Inferior parietal cortex (tissue), 1 donor: ENCODE measurements at regions not wholly inside any gene's neighbourhood (a gene's known extent, or its start where the extent isn't known, plus 50 kb on each side); places are given as distances from the start of the nearest gene placed in this dataset.
A peak's percentile ranks its signal among the peaks of the same experiment; 100 is the strongest.
"Not testable (repeated sequence)": the region's sequence is repeated elsewhere in the genome, so short reads cannot be mapped to it uniquely, and the experiment has no call there.

Experiments
- DNase-seq: peaks from one replicate; pipeline ENCODE4 v3.0.0-alpha.2; 2016; ENCODE audit errors: extremely low spot score

- no peak for DNase-seq
Measured at GRCh38 chr6:27806981-27807440, 105.2 kb downstream of the OR2B2 start.

DNA sequence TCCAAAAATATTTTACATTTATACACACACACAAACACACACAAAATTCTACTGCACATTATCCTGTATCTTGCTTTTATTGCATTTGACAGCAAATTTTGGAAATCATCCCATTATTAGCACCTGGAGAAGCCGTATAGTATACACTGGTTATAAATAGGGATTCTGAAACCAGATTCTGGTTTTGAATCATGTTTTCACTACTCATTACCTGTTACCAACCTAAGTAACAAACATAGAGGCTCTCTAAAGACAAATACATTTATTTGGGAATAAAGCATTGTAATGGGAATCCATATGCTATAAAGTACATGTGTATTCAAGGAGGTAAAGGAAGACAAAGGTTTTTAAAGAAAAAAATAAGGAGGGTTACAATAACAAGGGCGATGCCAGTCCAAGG is 106.8 kb downstream of the OR2B2 start:
- no peak for DNase-seq

- no peak for DNase-seq
Measured at GRCh38 chr6:27804851-27805250, 107.3 kb downstream of the OR2B2 start.

DNA sequence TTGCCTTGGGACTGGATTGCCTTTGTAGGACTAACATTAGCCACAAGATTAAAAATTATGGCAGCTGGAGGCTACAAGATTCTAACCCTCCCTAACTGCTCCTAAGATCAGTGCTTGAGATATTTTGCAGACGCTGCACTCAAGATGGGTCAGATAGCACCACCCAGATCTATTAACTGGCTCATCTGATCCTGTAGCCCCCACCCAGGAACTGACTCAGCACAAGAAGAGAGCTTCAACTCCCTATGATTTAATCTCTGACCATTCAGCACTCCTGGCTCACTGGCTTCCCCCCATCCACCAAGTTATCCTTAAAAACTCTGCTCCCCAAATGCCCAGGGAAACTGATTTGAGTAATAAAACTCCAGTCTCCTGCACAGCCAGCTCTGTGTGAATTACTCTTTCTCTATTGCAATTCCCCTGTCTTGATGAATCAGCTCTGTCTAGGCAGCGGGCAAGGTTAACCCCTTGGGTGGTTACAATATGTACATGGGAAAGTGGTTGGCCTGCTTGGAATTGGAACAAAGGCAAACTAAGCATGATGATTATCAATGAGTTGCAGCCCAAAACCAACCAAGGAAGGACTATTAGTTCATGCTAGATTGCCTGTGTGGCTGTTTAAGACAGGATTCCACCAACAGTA is 111.3 kb downstream of the OR2B2 start:
- DNase-seq: no peak

GRCh38 chr6:27797960-27798359 is 114.2 kb downstream of the OR2B2 start:
- DNase-seq: no peak

DNA sequence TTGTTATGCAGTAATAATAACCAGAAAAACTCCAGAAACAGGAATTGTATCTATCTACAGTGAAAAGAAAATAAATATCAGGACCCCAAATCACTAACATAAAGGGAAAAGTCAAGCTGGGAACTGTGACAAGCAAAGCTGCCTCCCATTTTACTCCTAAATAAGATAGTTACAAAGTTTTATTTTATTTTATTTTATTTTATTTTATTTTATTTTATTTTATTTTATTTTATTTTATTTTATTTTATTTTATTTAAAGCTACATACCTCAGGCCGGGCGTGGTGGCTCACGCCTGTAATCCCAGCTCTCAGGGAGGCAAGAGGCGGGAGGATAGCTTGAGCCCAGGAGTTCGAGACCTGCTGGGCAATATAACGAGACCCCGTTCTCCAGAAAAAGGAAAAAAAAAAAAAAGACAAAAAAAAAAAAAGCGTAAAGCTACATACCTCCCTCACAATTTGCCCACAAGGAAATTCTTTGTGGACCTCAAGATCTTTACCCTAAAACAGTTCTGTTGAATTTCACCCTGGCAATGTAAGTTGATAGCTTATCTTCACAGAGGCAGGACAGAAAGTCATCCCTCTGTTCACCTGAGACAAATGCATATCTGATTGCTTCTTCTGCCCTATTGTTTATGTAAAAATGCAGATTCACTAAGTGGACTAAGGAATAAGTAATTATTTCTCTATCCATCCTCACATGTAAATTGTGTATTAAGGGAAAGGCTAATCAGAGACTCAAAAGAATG is 115.3 kb downstream of the OR2B2 start:
- DNase-seq: not testable (repeated sequence)

DNA sequence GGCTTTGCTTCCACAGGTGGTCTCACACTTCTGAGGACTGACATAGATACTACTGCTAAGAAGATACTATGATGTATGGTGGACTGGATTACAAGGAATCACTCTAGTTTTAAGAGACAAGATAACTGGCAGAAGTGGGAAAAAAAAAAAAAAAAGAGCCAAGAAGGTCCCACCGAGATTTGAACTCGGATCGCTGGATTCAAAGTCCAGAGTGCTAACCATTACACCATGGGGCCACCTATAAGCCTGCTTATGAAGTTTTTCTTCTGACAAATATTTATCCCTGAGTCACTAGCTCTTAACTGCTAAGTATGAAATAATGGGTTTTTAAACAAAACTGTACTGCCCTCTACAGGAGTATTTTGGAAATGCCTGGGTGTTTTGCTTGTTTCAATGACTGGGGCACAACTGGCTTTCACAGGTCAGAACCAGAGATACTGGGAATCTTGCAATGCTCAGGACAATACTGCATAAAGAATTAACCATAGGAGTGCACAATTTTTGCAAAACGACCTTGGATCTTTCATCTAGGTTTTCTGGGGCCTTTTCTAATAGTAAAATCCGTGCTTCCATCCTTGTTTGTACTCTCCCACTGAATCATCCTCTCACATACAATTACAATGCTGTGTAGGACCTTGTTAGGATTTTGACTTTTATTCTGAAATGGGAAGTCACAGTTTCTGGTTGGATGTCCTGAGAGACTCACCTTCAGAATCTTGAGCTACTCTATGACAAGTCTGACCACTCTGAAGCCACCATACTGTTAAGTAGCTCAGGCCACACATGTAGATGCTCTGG is 116.3 kb downstream of the OR2B2 start:
- DNase-seq: peak; percentile 98

DNA sequence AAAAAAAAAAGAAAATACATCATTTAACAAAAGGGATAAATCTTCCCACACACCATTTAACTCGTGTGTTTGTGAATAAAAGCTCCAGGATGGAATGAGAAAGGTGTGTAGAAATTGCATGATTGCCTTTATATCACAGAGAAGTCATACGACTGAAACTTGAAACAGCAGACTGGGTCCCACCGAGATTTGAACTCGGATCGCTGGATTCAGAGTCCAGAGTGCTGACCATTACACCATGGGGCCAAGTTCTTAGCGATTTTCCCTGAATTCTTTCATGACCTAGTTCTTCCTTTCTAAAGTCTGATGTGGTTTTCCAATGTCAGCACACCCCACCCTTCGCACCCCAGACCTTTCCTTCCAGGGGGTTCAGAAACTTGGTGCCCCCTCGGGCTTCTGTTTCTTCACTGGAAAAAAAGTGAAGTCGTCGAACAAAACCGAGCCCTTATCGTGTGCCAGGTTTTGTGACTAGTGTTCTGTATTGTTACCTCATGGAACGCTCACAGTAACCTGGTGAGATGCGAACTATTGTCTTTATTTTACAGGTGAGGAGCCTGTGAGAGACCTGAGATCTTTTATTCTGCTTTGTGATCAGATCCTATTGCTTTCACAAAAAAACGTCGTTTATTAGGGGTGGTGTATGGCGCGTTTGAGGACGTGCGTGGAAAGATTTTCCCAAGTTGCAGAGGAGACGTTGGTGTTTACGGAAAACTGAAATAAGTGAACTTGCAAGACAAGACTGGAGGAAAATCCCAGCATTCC is 120.8 kb downstream of the OR2B2 start:
- peak; percentile 72 for DNase-seq

- DNase-seq: not testable (repeated sequence)
Measured at GRCh38 chr6:27788376-27788775, 123.8 kb downstream of the OR2B2 start.

DNA sequence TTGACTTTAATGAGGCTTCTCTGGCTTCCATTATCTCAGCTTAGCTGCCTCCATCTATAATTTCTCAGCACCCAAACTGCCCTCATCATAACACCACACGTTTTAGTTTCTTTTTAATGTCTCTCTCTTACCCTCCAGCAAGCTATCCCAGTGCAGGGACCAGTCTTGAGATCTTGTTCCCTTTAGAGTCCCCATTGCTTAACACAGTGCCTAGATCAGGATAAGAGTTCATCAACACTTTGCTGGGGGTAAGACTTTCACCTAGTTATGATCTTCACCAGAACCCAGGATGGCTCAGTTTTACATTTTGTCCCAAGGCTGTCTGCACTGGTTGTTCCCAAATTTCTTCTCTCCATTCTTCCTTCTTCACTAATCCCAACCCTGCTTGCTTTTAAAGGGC is 126.1 kb downstream of the OR2B2 start:
- no peak for DNase-seq

DNA sequence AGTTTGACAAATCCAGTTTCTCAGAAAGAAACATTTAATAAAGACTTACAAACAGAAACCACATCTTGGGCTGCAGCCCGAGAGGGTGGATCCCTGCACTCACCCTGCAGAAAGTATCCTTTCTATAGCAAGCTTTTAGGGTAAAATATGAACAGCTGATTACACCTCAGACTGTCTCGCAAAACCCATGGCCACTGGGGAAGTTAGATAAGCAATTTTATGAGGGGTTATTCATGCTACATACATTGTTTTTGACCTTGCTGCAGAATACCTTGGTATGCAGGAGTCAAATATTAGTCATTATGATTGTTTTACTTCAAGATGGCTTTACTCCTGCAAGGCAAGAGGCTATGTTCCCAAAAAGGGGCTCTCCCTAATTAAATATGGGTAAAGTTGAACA is 126.9 kb downstream of the OR2B2 start:
- DNase-seq: no peak

DNA sequence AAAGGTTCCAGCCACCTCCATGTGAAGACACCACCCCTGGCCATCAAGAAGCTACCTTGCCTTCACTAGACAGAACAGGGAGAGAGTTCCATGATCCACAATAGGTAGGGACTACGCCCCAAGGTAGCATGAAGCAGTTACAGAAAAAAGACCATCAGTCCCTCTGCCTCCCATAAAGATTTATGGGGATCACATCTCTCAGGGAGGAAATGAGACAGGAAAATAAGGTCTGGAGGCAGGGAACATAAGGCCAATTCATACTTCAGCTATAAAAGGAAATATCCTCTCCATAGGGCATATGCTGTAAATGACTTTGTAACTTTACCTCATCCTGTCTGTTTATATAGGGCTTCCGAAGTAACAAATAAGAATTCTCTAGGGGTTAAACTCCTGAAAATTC is 129.4 kb downstream of the OR2B2 start:
- no peak for DNase-seq

DNA sequence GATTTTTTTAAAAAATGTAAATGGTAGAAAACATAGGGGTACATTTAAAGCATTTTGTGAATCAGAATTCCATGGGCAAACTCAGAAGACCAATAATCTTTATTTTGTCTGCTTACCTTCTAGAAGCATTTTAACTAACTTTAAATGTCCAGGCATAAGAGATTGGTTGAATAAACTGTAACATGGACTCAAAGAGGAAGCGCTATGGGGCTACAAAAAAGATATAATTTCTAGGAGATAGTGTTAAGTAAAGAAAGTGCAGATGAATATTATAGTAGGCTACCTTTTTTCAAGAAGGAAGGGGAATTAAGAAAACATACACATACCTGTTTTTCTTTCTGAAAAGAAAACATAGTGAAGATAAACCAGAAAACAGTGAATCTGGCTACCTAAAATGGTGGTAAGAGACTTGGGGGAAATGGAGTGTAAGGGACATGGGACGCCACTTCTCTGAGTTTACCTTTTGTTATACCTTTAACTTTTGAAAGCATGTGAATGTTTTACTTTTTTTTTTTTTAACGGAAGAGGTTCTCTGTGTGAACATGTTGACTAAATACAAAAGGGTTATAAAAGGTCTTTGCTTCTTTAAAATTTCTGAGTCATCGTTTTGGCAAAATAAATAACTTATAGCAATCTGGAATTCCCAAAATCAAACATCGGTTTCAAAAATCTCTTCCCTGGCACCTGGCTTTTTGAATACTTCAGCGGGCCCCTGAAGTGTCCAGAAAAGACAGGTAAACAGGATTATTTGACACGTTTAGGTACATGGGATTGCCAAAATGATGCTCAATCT is 133.4 kb downstream of the OR2B2 start:
- no peak for DNase-seq

GRCh38 chr6:27777614-27778355 is 134.4 kb downstream of the OR2B2 start:
- DNase-seq: no peak

DNA sequence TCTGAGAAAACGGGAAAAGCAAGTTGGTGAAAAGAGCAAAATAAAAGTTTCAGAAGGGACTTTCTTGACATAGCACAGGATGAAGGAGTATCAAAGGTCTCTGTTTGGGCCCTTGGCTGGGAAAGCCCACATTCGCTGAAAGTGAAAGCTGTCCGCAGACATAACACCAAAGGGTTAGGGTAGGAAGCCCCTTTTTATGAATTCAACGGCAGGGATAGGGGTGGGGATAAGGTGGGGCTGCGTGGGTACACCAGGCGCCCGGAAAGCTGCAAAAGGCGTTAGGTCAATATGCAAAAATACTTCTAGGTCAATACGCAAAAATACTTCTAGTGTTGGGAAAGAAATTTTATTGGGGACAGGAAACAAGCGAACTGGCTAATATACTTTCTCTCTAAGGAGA is 135.1 kb downstream of the OR2B2 start:
- DNase-seq: no peak

DNA sequence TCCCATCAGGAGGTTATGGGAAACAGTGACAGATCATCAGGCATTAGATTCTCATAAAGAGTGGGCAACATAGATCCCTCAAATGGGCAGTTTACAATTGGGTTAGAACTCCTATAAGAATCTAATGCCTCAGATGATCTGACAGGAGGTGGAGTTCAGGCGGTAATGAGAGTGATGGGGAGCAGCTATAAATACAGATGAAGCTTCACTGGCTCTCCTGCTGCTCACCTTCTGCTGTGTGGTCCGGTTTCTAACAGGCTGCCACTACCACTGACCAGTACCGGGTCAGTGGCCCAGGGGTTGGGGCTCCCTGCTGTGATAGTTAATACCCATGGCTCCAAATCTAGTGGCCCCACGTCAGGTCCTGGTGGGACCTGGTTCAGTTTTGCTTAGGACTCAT is 135.7 kb downstream of the OR2B2 start:
- no peak for DNase-seq

DNA sequence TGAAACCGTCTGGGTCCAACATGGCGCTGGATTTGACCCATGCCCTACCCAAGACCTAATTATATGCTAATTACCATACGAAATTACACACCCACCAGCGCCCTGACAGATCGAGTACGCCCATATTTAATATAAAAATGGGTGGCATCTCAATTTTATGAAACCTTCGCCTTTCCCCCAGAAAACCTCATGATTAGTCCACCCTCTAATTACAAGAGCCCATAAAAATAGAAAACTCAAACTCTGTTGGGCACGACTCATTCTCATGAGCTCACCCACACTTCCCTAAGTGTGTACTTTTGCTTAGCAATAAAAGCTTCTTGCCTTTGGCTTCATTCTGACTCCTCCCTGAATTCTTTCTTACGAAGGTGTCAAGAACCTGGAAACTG is 136.4 kb downstream of the OR2B2 start:
- DNase-seq: no peak

GRCh38 chr6:27775138-27775795 is 136.9 kb downstream of the OR2B2 start:
- not testable (repeated sequence) for DNase-seq

DNA sequence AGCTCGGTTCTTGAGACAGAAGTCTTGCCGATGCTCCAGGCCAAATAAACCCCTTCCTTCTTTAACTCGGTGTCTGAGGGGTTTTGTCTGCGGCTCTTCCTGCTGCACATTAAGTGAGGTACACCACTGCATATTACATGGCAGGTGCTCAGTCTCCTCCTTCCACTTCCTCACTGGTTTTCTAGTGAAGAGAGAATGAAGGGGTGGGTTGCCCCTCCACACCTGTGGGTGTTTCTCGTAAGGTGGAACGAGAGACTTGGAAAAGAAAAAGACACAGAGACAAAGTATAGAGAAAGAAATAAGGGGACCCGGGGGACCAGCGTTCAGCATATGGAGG is 138.0 kb downstream of the OR2B2 start:
- not testable (repeated sequence) for DNase-seq
